ENCODE measurements at regions not wholly inside any gene's neighbourhood (a gene's known extent, or its start where the extent isn't known, plus 50 kb on each side); places are given as distances from the start of the nearest gene placed in this dataset.

GRCh38 chr16:77594057-77594456 lies 128.3 kb upstream of the NUDT7 start:
- no peak for DNase-seq (ENCODE audit: extremely low read depth, low read depth)
- TF ChIP-seq CTCF (IDR thresholded peaks at IDR 0.05; ENCODE audit: low read depth, low read length) = no peak

- no peak for DNase-seq (ENCODE audit: extremely low read depth, low read depth)
- no peak for TF ChIP-seq CTCF (IDR thresholded peaks at IDR 0.05; ENCODE audit: low read depth, low read length)
These were observed 127.3 kb upstream of the NUDT7 start for GRCh38 chr16:77594799-77595596.

- DNase-seq (ENCODE audit: extremely low read depth, low read depth) = peak; percentile 43
- TF ChIP-seq CTCF (IDR thresholded peaks at IDR 0.05; ENCODE audit: low read depth, low read length) = no peak
These were observed 126.1 kb upstream of the NUDT7 start for GRCh38 chr16:77596261-77596660.

GRCh38 chr16:77599793-77600415 lies 122.4 kb upstream of the NUDT7 start:
- DNase-seq (ENCODE audit: extremely low read depth, low read depth) = no peak
- peak; percentile 93 for TF ChIP-seq CTCF (IDR thresholded peaks at IDR 0.05; ENCODE audit: low read depth, low read length)

- no peak for DNase-seq (ENCODE audit: extremely low read depth, low read depth)
- no peak for TF ChIP-seq CTCF (IDR thresholded peaks at IDR 0.05; ENCODE audit: low read depth, low read length)
These were observed 121.8 kb upstream of the NUDT7 start for GRCh38 chr16:77600555-77600954.

GRCh38 chr16:77603656-77604055 lies 118.7 kb upstream of the NUDT7 start:
- no peak for DNase-seq (ENCODE audit: extremely low read depth, low read depth)
- TF ChIP-seq CTCF (IDR thresholded peaks at IDR 0.05; ENCODE audit: low read depth, low read length) = no peak

GRCh38 chr16:77610496-77610895 lies 111.8 kb upstream of the NUDT7 start:
- no peak for DNase-seq (ENCODE audit: extremely low read depth, low read depth)
- TF ChIP-seq CTCF (IDR thresholded peaks at IDR 0.05; ENCODE audit: low read depth, low read length) = no peak

Data from AG09319 (cell line).